Activated T-cell treated with anti-CD3 and anti-CD28 coated beads for 4 hours (primary cell): ENCODE measurements at regions not wholly inside any gene's neighbourhood (a gene's known extent, or its start where the extent isn't known, plus 50 kb on each side); places are given as distances from the start of the nearest gene placed in this dataset.
"Not testable (repeated sequence)": the region's sequence is repeated elsewhere in the genome, so short reads cannot be mapped to it uniquely, and the experiment has no call there.

Source experiments
- DNase-seq: peaks from one replicate; pipeline ENCODE4 v3.0.0-alpha.2; 2020

- DNase-seq, result no peak
These were observed 76.3 kb downstream of the DRAM2 start for GRCh38 chr1:111063595-111063994.

GRCh38 chr1:111062624-111063023 lies 77.3 kb downstream of the DRAM2 start:
- DNase-seq, result no peak

GRCh38 chr1:111062081-111062480 lies 77.8 kb downstream of the DRAM2 start:
- DNase-seq, result no peak

- no peak for DNase-seq
These were observed 85.2 kb downstream of the DRAM2 start for GRCh38 chr1:111054656-111055055.

DNA sequence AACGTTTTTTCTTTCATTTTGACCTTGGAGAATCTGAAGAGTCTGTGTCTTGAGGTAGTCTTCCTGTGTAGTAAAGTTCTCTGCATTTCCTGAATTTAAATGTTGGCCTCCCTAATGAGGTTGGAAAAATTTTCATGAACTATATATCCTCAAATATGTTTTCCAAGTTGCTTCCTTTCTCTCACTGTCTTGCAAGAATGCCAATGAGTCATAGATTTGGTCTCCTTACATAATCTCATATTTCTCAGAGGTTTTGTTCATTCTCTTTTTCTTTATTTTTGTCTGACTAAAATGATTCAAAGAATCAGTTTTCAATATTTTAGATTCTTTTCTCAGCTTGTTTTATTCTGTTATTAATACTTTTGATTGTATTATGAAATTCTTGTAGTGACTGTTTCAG lies 87.6 kb downstream of the DRAM2 start:
- DNase-seq, result no peak

GRCh38 chr1:111048253-111048652 lies 84.5 kb upstream of the LRIF1 start:
- not testable (repeated sequence) for DNase-seq

GRCh38 chr1:111045033-111045722 lies 81.5 kb upstream of the LRIF1 start:
- DNase-seq, result no peak

- peak; percentile 34 for DNase-seq
These were observed 68.7 kb upstream of the LRIF1 start for GRCh38 chr1:111032295-111032897.

DNA sequence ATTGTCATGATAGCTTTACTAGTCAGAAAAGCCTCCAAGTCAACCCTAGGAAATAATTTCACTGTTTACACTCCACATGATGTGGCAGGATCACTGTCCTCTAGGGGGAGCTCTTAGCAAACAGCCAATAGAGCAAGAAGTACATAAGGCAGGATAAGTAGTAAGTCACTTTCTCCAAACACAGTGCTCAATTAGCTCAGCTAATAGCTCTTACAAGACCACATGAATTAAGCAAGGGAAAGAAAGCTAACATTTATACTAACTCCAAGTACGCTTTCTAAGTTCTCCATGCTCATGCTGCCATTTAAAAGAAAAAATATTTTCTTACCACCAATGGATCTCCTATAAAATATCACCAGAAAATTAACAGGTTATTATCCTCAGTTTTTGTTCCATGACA lies 66.9 kb upstream of the LRIF1 start:
- DNase-seq, result peak; percentile 43

DNA sequence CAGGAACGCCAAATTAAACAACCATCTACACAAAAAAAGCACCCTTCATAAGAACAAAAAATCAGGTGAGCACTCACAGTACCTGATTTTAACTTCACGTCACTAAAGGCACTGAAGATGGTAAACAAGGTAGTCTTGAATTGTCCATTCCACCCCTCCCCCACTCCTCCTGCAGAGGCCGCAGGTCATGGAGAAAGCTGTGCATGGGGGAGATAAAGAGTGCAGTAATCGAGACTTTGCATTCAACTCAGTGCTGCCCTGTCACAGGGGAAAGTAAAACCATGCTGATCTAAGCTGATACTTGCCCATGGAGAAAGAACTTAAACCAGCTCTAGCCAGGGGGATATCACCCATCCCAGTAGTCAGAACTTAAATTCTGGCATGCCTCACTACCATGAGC lies 61.4 kb upstream of the LRIF1 start:
- DNase-seq, result no peak

GRCh38 chr1:111015222-111015621 lies 51.5 kb upstream of the LRIF1 start:
- DNase-seq, result no peak
